HFFc6 (cell line): ENCODE measurements at regions not wholly inside any gene's neighbourhood (a gene's known extent, or its start where the extent isn't known, plus 50 kb on each side); places are given as distances from the start of the nearest gene placed in this dataset.
A peak's percentile ranks its signal among the peaks of the same experiment; 100 is the strongest.

Experiments
- DNase-seq: peaks from one replicate; pipeline ENCODE4 v3.0.0-alpha.2; 2018
- H3K27ac Mint-ChIP-seq: 2 replicates; pipeline ENCODE4 v1.8.0; 2020; ENCODE audit warnings: mild to moderate bottlenecking, mixed read lengths
- H3K27me3 Mint-ChIP-seq: 2 replicates; pipeline ENCODE4 v1.8.0; 2021; ENCODE audit warnings: mild to moderate bottlenecking, moderate library complexity, mixed read lengths; ENCODE audit not compliant: insufficient read depth
- H3K36me3 Mint-ChIP-seq: 2 replicates; pipeline ENCODE4 v1.8.0; 2021; ENCODE audit warnings: low read depth, mixed read lengths
- H3K4me1 Mint-ChIP-seq: 2 replicates; pipeline ENCODE4 v1.8.0; 2020; ENCODE audit warnings: low read depth, mixed read lengths
- H3K4me3 Mint-ChIP-seq: 2 replicates; pipeline ENCODE4 v1.8.0; 2020; ENCODE audit warnings: mild to moderate bottlenecking, moderate library complexity, mixed read lengths
- H3K9me3 Mint-ChIP-seq: 2 replicates; pipeline ENCODE4 v1.8.0; 2020; ENCODE audit warnings: mild to moderate bottlenecking, mixed read lengths
- CTCF ChIP-seq: fragments of 200-600 bp; sonication (generic); IDR thresholded peaks from 2 replicates; pipeline ENCODE4 v1.5.0; 2021; ENCODE audit warnings: antibody characterized with exemption, mild to moderate bottlenecking

GRCh38 chr11:130592056-130592455 lies 143.6 kb downstream of the ADAMTS15 start:
- Mint-ChIP-seq H3K9me3 (no peaks in the 10 kb centered on the region), H3K4me1 (no peaks in the 10 kb centered on the region), H3K4me3 (no peak overlapping the region), H3K27me3 (peaks cover 10% of the 10 kb centered on the region), H3K36me3 (no peaks in the 10 kb centered on the region), H3K27ac (no peak overlapping the region)
- no peak for TF ChIP-seq CTCF
- DNase-seq: no peak

- peaks cover 10% of the 10 kb centered on the region for H3K27me3 Mint-ChIP-seq
- no peak for TF ChIP-seq CTCF
- H3K4me3 Mint-ChIP-seq: no peak overlapping the region
- DNase-seq: no peak
- no peaks in the 10 kb centered on the region for H3K36me3 Mint-ChIP-seq
- no peak overlapping the region for H3K27ac Mint-ChIP-seq
- no peaks in the 10 kb centered on the region for H3K4me1 Mint-ChIP-seq
- no peaks in the 10 kb centered on the region for H3K9me3 Mint-ChIP-seq
Observed at GRCh38 chr11:130593064-130593463, 144.6 kb downstream of the ADAMTS15 start.

- H3K9me3 Mint-ChIP-seq: no peaks in the 10 kb centered on the region
- H3K4me1 Mint-ChIP-seq: peaks cover 17% of the 10 kb centered on the region
- no peak overlapping the region for H3K4me3 Mint-ChIP-seq
- no peak for DNase-seq
- no peak for TF ChIP-seq CTCF
- H3K27ac Mint-ChIP-seq: no peak overlapping the region
- peaks cover 7% of the 10 kb centered on the region; the same call in 1 of the 2 replicates for H3K27me3 Mint-ChIP-seq
- H3K36me3 Mint-ChIP-seq: 0 out of 2 replicates have a peak, but pooled peaks cover 5% of the 10 kb centered on the region
Observed at GRCh38 chr11:130598433-130598832, 150.0 kb downstream of the ADAMTS15 start.

- Mint-ChIP-seq H3K36me3 (0 out of 2 replicates have a peak, but pooled peaks cover 5% of the 10 kb centered on the region), H3K9me3 (no peaks in the 10 kb centered on the region), H3K27me3 (peaks cover 6% of the 10 kb centered on the region; the same call in 1 of the 2 replicates), H3K27ac (no peak overlapping the region), H3K4me1 (peaks cover 17% of the 10 kb centered on the region), H3K4me3 (no peak overlapping the region)
- DNase-seq: no peak
- no peak for TF ChIP-seq CTCF
Observed at GRCh38 chr11:130599073-130599654, 150.7 kb downstream of the ADAMTS15 start.

GRCh38 chr11:130600139-130600538 lies 151.7 kb downstream of the ADAMTS15 start:
- 0 out of 2 replicates have a peak, but pooled peaks cover 5% of the 10 kb centered on the region for H3K36me3 Mint-ChIP-seq
- H3K4me3 Mint-ChIP-seq: no peak overlapping the region
- H3K27ac Mint-ChIP-seq: peak overlapping the region; percentile 63; the same call in 1 of the 2 replicates
- no peaks in the 10 kb centered on the region for H3K9me3 Mint-ChIP-seq
- TF ChIP-seq CTCF: no peak
- H3K27me3 Mint-ChIP-seq: 0 out of 2 replicates have a peak, but pooled peaks cover 3% of the 10 kb centered on the region
- no peak for DNase-seq
- H3K4me1 Mint-ChIP-seq: peaks cover 17% of the 10 kb centered on the region
